ENCODE measurements at regions not wholly inside any gene's neighbourhood (a gene's known extent, or its start where the extent isn't known, plus 50 kb on each side); places are given as distances from the start of the nearest gene placed in this dataset.

GRCh38 chr10:29009464-29009863 lies 279.4 kb upstream of the LYZL1 start:
- Mint-ChIP-seq H3K27me3 (ENCODE audit: insufficient read depth, low read depth, poor library complexity) (no peaks in the 10 kb centered on the region), H3K27ac (no peak overlapping the region), H3K9me3 (peaks cover 5% of the 10 kb centered on the region; the same call in 1 of the 3 replicates), H3K36me3 (ENCODE audit: low read depth) (peaks cover 3% of the 10 kb centered on the region; the same call in 1 of the 3 replicates), H3K4me3 (no peak overlapping the region), H3K4me1 (no peaks in the 10 kb centered on the region; the same call in 2 of the 3 replicates)
- H4K20me1 ChIP-seq (replicated peaks; ENCODE audit: insufficient read depth) = no peaks in the 10 kb centered on the region
- no peak for ATAC-seq
- H3K27ac ChIP-seq (ENCODE audit: low read depth) = no peak overlapping the region
- H3K4me1 ChIP-seq (ENCODE audit: insufficient read depth) = no peaks in the 10 kb centered on the region
- no peaks in the 10 kb centered on the region for H3F3A ChIP-seq (replicated peaks; ENCODE audit: low read depth)
- H3K9me2 ChIP-seq (ENCODE audit: insufficient read depth) = no peaks in the 10 kb centered on the region
- H3K4me3 ChIP-seq = no peak overlapping the region
- H3K36me3 ChIP-seq (ENCODE audit: insufficient read depth) = no peaks in the 10 kb centered on the region
- no peaks in the 10 kb centered on the region for H3K79me2 ChIP-seq (replicated peaks; ENCODE audit: insufficient read depth)
- no peak overlapping the region for H2AFZ ChIP-seq
- DNase-seq (ENCODE audit: low spot score) = no peak
- TF ChIP-seq CTCF (conservative IDR thresholded peaks at IDR 0.05; ENCODE audit: low read depth in 2 of 2) (no peak), EZH2 (IDR thresholded peaks at IDR 0.05; ENCODE audit: low read depth, unreplicated experiment) (no peak), POLR2AphosphoS5 (IDR thresholded peaks at IDR 0.05; ENCODE audit: low read depth) (no peak), JUNB (IDR thresholded peaks at IDR 0.05; ENCODE audit: unreplicated experiment) (no peak)
- H3K4me2 ChIP-seq = no peak overlapping the region
- no peaks in the 10 kb centered on the region for H3K27me3 ChIP-seq (ENCODE audit: insufficient read depth)

DNA sequence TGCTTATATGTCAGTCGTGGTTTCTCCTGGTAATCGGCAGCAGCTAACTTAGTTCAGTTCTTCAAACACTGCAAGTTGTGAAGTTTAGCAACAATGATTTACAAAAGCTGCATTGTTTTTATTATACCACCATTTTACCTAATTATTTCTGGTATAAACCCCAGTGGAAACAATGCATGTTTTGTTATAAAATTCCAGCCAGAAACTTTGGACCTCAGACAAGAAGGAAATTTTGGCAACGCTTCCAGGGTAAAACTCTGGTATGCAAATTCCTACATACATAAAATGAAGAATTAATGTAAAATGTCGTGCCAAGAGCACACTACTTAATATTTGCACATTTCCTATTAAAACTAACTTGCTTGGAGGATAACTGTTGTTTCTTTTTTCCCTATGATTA lies 277.4 kb upstream of the LYZL1 start:
- no peak for ATAC-seq

More for the DNA sequence above, 277.4 kb upstream of the LYZL1 start:
- H3K4me2 ChIP-seq = no peak overlapping the region
- no peak for TF ChIP-seq ZNF331 (CRISPR knock-in tag; IDR thresholded peaks at IDR 0.05; ENCODE audit: low read depth)
- TF ChIP-seq NANOG (IDR thresholded peaks at IDR 0.05; ENCODE audit: borderline replicate concordance) = no peak
- TF ChIP-seq ETS1 (IDR thresholded peaks at IDR 0.05) = no peak
- no peak for TF ChIP-seq ZNF114 (CRISPR knock-in tag; IDR thresholded peaks at IDR 0.05)
- no peak for TF ChIP-seq EZH2 (IDR thresholded peaks at IDR 0.05; ENCODE audit: low read depth, unreplicated experiment)
- TF ChIP-seq CTCF (conservative IDR thresholded peaks at IDR 0.05; ENCODE audit: low read depth in 2 of 2) = no peak
- no peaks in the 10 kb centered on the region for H3F3A ChIP-seq (replicated peaks; ENCODE audit: low read depth)
- DNase-seq (ENCODE audit: low spot score) = no peak
- no peaks in the 10 kb centered on the region for H3K27me3 Mint-ChIP-seq (ENCODE audit: insufficient read depth, low read depth, poor library complexity)
- H3K27me3 ChIP-seq (ENCODE audit: insufficient read depth) = no peaks in the 10 kb centered on the region
- H3K27ac ChIP-seq (ENCODE audit: low read depth) = no peak overlapping the region
- no peaks in the 10 kb centered on the region for H4K20me1 ChIP-seq (replicated peaks; ENCODE audit: insufficient read depth)
- H3K36me3 ChIP-seq (ENCODE audit: insufficient read depth) = no peaks in the 10 kb centered on the region
- H3K4me1 Mint-ChIP-seq = peaks cover 6% of the 10 kb centered on the region; the same call in 2 of the 3 replicates
- peaks cover 3% of the 10 kb centered on the region; the same call in 1 of the 3 replicates for H3K36me3 Mint-ChIP-seq (ENCODE audit: low read depth)
- H3K9me3 Mint-ChIP-seq = peaks cover 3% of the 10 kb centered on the region; the same call in 1 of the 3 replicates
- no peak overlapping the region for H3K27ac Mint-ChIP-seq
- H3K79me2 ChIP-seq (replicated peaks; ENCODE audit: insufficient read depth) = no peaks in the 10 kb centered on the region
- H3K9me2 ChIP-seq (ENCODE audit: insufficient read depth) = no peaks in the 10 kb centered on the region
- no peak overlapping the region for H2AFZ ChIP-seq
- no peak overlapping the region for H3K4me3 Mint-ChIP-seq
- H3K4me1 ChIP-seq (ENCODE audit: insufficient read depth) = no peaks in the 10 kb centered on the region
- H3K4me3 ChIP-seq = no peak overlapping the region

Measured in GM23338 (cell line).